HEK293 (cell line): ENCODE measurements at regions not wholly inside any gene's neighbourhood (a gene's known extent, or its start where the extent isn't known, plus 50 kb on each side); places are given as distances from the start of the nearest gene placed in this dataset.

ENCODE experiments used
- CTCF ChIA-PET: fragments of 350-600 bp; formaldehyde crosslinking; extraction: SDS; loops from one replicate; lab custom pipeline; 2021; ENCODE audit warnings: antibody characterized with exemption; lab: Yijun Ruan, JAX
- POLR2A ChIA-PET: fragments of 300-600 bp; formaldehyde crosslinking; extraction: SDS; loops from one replicate; lab custom pipeline; 2020; ENCODE audit warnings: antibody characterized with exemption, inconsistent platforms; lab: Yijun Ruan, JAX
- H3K27ac ChIP-seq: fragments of 200-500 bp; sonication (Bioruptor generic); 2 replicates; pipeline ENCODE4 v1.5.1; 2014; ENCODE audit warnings: low read depth, low read length, control low read depth, inconsistent platforms; ENCODE audit errors: extremely low read depth
- H3K36me3 ChIP-seq, 2 experiments: fragments of 200-500 bp in 1 of 2; sonication (Bioruptor generic) in 1 of 2; 1 replicate in 1 of 2; 2 replicates in 1 of 2; pipeline ENCODE4 v1.5.1; 2014 to 2017; ENCODE audit warnings: inconsistent platforms in 2 of 2, low read length in 2 of 2; ENCODE audit not compliant: control insufficient read depth in 2 of 2, insufficient read depth in 1 of 2
- H3K4me1 ChIP-seq: fragments of 200-500 bp; sonication (Bioruptor generic); 2 replicates; pipeline ENCODE4 v1.5.1; 2014; ENCODE audit warnings: mild to moderate bottlenecking, low read length, inconsistent platforms; ENCODE audit not compliant: control insufficient read depth, insufficient read depth
- H3K4me3 ChIP-seq: 2 replicates; pipeline ENCODE4 v1.5.1; 2011; ENCODE audit warnings: low read depth, mild to moderate bottlenecking, control low read depth, low read length, moderate library complexity
- H3K9me3 ChIP-seq: fragments of 200-500 bp; sonication (Bioruptor generic); 2 replicates; pipeline ENCODE4 v1.5.1; 2014; ENCODE audit warnings: low read depth, low read length, inconsistent platforms; ENCODE audit not compliant: control insufficient read depth, insufficient read depth
- BCL11B ChIP-seq: fragments of 450-650 bp; formaldehyde crosslinking; IDR thresholded peaks from 2 replicates; pipeline ENCODE4 v1.5.1; 2016; ENCODE audit warnings: low read depth, missing biosample characterization, missing genetic modification characterization
- GFI1B ChIP-seq: fragments of 450-650 bp; formaldehyde crosslinking; IDR thresholded peaks from 2 replicates; pipeline ENCODE4 v1.5.1; 2016; ENCODE audit warnings: missing biosample characterization, missing genetic modification characterization
- GLIS1 ChIP-seq: fragments of 450-650 bp; formaldehyde crosslinking; IDR thresholded peaks from 2 replicates; pipeline ENCODE4 v1.5.1; 2016; ENCODE audit warnings: missing biosample characterization, missing genetic modification characterization
- HIC1 ChIP-seq: fragments of 450-650 bp; formaldehyde crosslinking; IDR thresholded peaks from 2 replicates; pipeline ENCODE4 v1.5.1; 2016; ENCODE audit warnings: missing biosample characterization, missing genetic modification characterization
- KLF16 ChIP-seq: fragments of 450-650 bp; formaldehyde crosslinking; IDR thresholded peaks from 2 replicates; pipeline ENCODE4 v1.5.1; 2017; ENCODE audit warnings: missing biosample characterization, missing genetic modification characterization
- MZF1 ChIP-seq: fragments of 450-650 bp; formaldehyde crosslinking; IDR thresholded peaks from 2 replicates; pipeline ENCODE4 v1.5.1; 2017; ENCODE audit warnings: missing biosample characterization, missing genetic modification characterization, borderline replicate concordance
- PBX3 ChIP-seq: sonication (generic); formaldehyde crosslinking; IDR thresholded peaks from 2 replicates; pipeline ENCODE4 v1.8.1; 2022; ENCODE audit warnings: mild to moderate bottlenecking, moderate library complexity, missing genetic modification reagents
- SP2 ChIP-seq: fragments of 450-650 bp; formaldehyde crosslinking; IDR thresholded peaks from 2 replicates; pipeline ENCODE4 v1.5.1; 2016; ENCODE audit warnings: missing biosample characterization, missing genetic modification characterization
- SP3 ChIP-seq: fragments of 450-650 bp; formaldehyde crosslinking; IDR thresholded peaks from 2 replicates; pipeline ENCODE4 v1.5.1; 2016; ENCODE audit warnings: missing biosample characterization, missing genetic modification characterization
- ZBTB20 ChIP-seq: fragments of 450-650 bp; formaldehyde crosslinking; IDR thresholded peaks from 2 replicates; pipeline ENCODE4 v1.5.1; 2016; ENCODE audit warnings: missing biosample characterization, missing genetic modification characterization
- ZFP37 ChIP-seq: fragments of 450-650 bp; formaldehyde crosslinking; IDR thresholded peaks from 2 replicates; pipeline ENCODE4 v1.5.1; 2016; ENCODE audit warnings: missing biosample characterization, missing genetic modification characterization
- ZFP41 ChIP-seq: fragments of 450-650 bp; formaldehyde crosslinking; IDR thresholded peaks from 2 replicates; pipeline ENCODE4 v1.5.1; 2016; ENCODE audit warnings: missing biosample characterization, missing genetic modification characterization, borderline replicate concordance
- ZNF148 ChIP-seq: fragments of 450-650 bp; formaldehyde crosslinking; IDR thresholded peaks from 2 replicates; pipeline ENCODE4 v1.5.0; 2017; ENCODE audit warnings: missing biosample characterization, missing genetic modification characterization, borderline replicate concordance
- ZNF155 ChIP-seq: fragments of 450-650 bp; formaldehyde crosslinking; IDR thresholded peaks from 2 replicates; pipeline ENCODE4 v1.5.1; 2016; ENCODE audit warnings: missing biosample characterization, missing genetic modification characterization
- ZNF202 ChIP-seq: fragments of 450-650 bp; formaldehyde crosslinking; IDR thresholded peaks from 2 replicates; pipeline ENCODE4 v1.5.1; 2016; ENCODE audit warnings: missing biosample characterization, missing genetic modification characterization, borderline replicate concordance
- ZNF239 ChIP-seq: fragments of 450-650 bp; formaldehyde crosslinking; IDR thresholded peaks from 2 replicates; pipeline ENCODE4 v1.5.1; 2016; ENCODE audit warnings: missing biosample characterization, missing genetic modification characterization
- ZNF37A ChIP-seq: fragments of 450-650 bp; IDR thresholded peaks from 2 replicates; pipeline ENCODE4 v1.5.1; 2018; ENCODE audit warnings: missing biosample characterization, missing genetic modification characterization
- ZNF404 ChIP-seq: fragments of 450-650 bp; formaldehyde crosslinking; IDR thresholded peaks from 2 replicates; pipeline ENCODE4 v1.5.1; 2017; ENCODE audit warnings: missing biosample characterization, missing genetic modification characterization
- ZNF48 ChIP-seq: fragments of 450-650 bp; formaldehyde crosslinking; IDR thresholded peaks from 2 replicates; pipeline ENCODE4 v1.5.1; 2016; ENCODE audit warnings: missing biosample characterization, missing genetic modification characterization
- ZNF514 ChIP-seq: fragments of 450-650 bp; formaldehyde crosslinking; IDR thresholded peaks from 2 replicates; pipeline ENCODE4 v1.5.1; 2016; ENCODE audit warnings: missing biosample characterization, missing genetic modification characterization
- ZNF530 ChIP-seq: fragments of 450-650 bp; formaldehyde crosslinking; IDR thresholded peaks from 2 replicates; pipeline ENCODE4 v1.5.1; 2016; ENCODE audit warnings: low read depth, missing biosample characterization, missing genetic modification characterization
- ZNF544 ChIP-seq: fragments of 450-650 bp; formaldehyde crosslinking; IDR thresholded peaks from 2 replicates; pipeline ENCODE4 v1.5.0; 2017; ENCODE audit warnings: missing biosample characterization, missing genetic modification characterization
- ZNF610 ChIP-seq: fragments of 450-650 bp; formaldehyde crosslinking; IDR thresholded peaks from 2 replicates; pipeline ENCODE4 v1.5.1; 2016; ENCODE audit warnings: missing biosample characterization, missing genetic modification characterization, borderline replicate concordance
- ZNF704 ChIP-seq: fragments of 450-650 bp; formaldehyde crosslinking; IDR thresholded peaks from 2 replicates; pipeline ENCODE4 v1.5.1; 2016; ENCODE audit warnings: missing biosample characterization, missing genetic modification characterization
- ZNF776 ChIP-seq: fragments of 450-650 bp; formaldehyde crosslinking; IDR thresholded peaks from 2 replicates; pipeline ENCODE4 v1.5.0; 2017; ENCODE audit warnings: missing biosample characterization, missing genetic modification characterization, borderline replicate concordance
- ZXDB ChIP-seq: fragments of 450-650 bp; formaldehyde crosslinking; IDR thresholded peaks from 2 replicates; pipeline ENCODE4 v1.5.1; 2016; ENCODE audit warnings: missing biosample characterization, missing genetic modification characterization
- TF ChIP-seq, protein P1 (sequence below): fragments of 450-650 bp; formaldehyde crosslinking; IDR thresholded peaks from 2 replicates; pipeline ENCODE4 v1.5.1; 2017; ENCODE audit warnings: missing biosample characterization, missing genetic modification characterization

GRCh38 chr16:11452746-11453389, 107.6 kb downstream of the RMI2 start:
- Histone ChIP-seq H3K9me3 (no peaks in the 10 kb centered on the region), H3K4me1 (no peaks in the 10 kb centered on the region), H3K27ac (no peak overlapping the region), H3K4me3 (no peak overlapping the region), H3K36me3 (no peaks in the 10 kb centered on the region)
- ChIA-PET POLR2A (no interaction called here), CTCF (interaction anchor here (0.6 kb wide), 1 partner anchor 154 kb away, joined by 3 read pairs; no protein-coding TSS in a partner anchor)
- TF ChIP-seq ZNF530 (no peak), ZNF148 (tag by site-specific recombination) (no peak), ZNF776 (tag by site-specific recombination) (no peak), GFI1B (no peak), ZXDB (tag by site-specific recombination) (no peak), ZNF544 (tag by site-specific recombination) (no peak), KLF16 (tag by site-specific recombination) (no peak), ZBTB20 (tag by site-specific recombination) (no peak), ZNF704 (tag by site-specific recombination) (no peak), SP2 (no peak), ZNF37A (tag by site-specific recombination) (no peak), PBX3 (CRISPR knock-in tag) (no peak), GLIS1 (tag by site-specific recombination) (no peak), ZNF202 (no peak), ZNF48 (tag by site-specific recombination) (no peak), ZNF404 (tag by site-specific recombination) (no peak), MZF1 (tag by site-specific recombination) (no peak)
- TF ChIP-seq, protein P1, sequence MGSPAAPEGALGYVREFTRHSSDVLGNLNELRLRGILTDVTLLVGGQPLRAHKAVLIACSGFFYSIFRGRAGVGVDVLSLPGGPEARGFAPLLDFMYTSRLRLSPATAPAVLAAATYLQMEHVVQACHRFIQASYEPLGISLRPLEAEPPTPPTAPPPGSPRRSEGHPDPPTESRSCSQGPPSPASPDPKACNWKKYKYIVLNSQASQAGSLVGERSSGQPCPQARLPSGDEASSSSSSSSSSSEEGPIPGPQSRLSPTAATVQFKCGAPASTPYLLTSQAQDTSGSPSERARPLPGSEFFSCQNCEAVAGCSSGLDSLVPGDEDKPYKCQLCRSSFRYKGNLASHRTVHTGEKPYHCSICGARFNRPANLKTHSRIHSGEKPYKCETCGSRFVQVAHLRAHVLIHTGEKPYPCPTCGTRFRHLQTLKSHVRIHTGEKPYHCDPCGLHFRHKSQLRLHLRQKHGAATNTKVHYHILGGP (tag by site-specific recombination), result no peak

DNA sequence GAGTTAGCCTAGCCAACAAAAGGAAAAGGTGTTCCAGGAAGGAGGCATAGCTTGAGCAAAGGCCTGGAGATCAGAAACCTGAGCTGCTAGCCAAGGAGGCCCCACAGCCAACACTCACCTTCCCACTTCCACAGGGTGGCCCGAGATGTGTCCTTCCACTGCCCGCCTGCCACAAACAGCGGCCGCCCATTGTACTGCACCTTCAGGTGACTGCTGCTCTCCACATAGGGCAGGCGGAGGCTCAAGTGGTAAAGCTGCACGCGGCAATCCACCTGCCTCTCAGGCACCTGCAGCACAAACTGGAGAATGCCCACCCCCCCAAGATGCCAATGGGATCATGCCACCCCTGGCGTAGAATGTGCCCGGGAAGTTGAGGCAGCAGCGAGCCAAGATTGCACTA, 111.5 kb downstream of the RMI2 start:
- CTCF ChIA-PET, result no interaction called here
- no peak overlapping the region for H3K27ac ChIP-seq

More for the DNA sequence above, 111.5 kb downstream of the RMI2 start:
- Histone ChIP-seq H3K9me3 (no peaks in the 10 kb centered on the region), H3K4me3 (no peak overlapping the region), H3K4me1 (no peaks in the 10 kb centered on the region), H3K36me3 (no peaks in the 10 kb centered on the region)
- TF ChIP-seq BCL11B (tag by site-specific recombination) (no peak), ZNF155 (no peak), SP2 (no peak), ZNF514 (tag by site-specific recombination) (no peak), HIC1 (tag by site-specific recombination) (no peak), ZFP41 (no peak), ZNF610 (tag by site-specific recombination) (no peak), SP3 (tag by site-specific recombination) (no peak), ZFP37 (tag by site-specific recombination) (no peak), ZNF239 (tag by site-specific recombination) (no peak)
- POLR2A ChIA-PET, result interaction anchor here (0.7 kb wide), 1 partner anchor 145 kb away, joined by 5 read pairs; no protein-coding TSS in a partner anchor
